ENCODE measurements at regions not wholly inside any gene's neighbourhood (a gene's known extent, or its start where the extent isn't known, plus 50 kb on each side); places are given as distances from the start of the nearest gene placed in this dataset.
A peak's percentile ranks its signal among the peaks of the same experiment; 100 is the strongest.

GRCh38 chr2:217149087-217149660 is 289.3 kb upstream of the TNP1 start:
- TF ChIP-seq CTCF (IDR thresholded peaks at IDR 0.05; ENCODE audit: low read depth, low read length) = no peak
- no peak overlapping the region for H3K4me3 ChIP-seq (ENCODE audit: low read depth, low read length)
- in situ Hi-C loops (cut with HindIII; ENCODE audit: low sequenced_read_pairs) = no loop called here
- DNase-seq (ENCODE audit: low read depth, low spot score) = no peak

- TF ChIP-seq CTCF (IDR thresholded peaks at IDR 0.05; ENCODE audit: low read depth, low read length) = no peak
- in situ Hi-C loops (cut with HindIII; ENCODE audit: low sequenced_read_pairs) = no loop called here
- DNase-seq (ENCODE audit: low read depth, low spot score) = no peak
- no peak overlapping the region for H3K4me3 ChIP-seq (ENCODE audit: low read depth, low read length)
Measured at GRCh38 chr2:217147818-217148217, 288.0 kb upstream of the TNP1 start.

GRCh38 chr2:217146956-217147355 is 287.1 kb upstream of the TNP1 start:
- in situ Hi-C loops (cut with HindIII; ENCODE audit: low sequenced_read_pairs) = no loop called here
- no peak for DNase-seq (ENCODE audit: low read depth, low spot score)
- TF ChIP-seq CTCF (IDR thresholded peaks at IDR 0.05; ENCODE audit: low read depth, low read length) = no peak
- H3K4me3 ChIP-seq (ENCODE audit: low read depth, low read length) = no peak overlapping the region

- no peak overlapping the region for H3K4me3 ChIP-seq (ENCODE audit: low read depth, low read length)
- in situ Hi-C loops (cut with HindIII; ENCODE audit: low sequenced_read_pairs) = no loop called here
- peak; percentile 59 for TF ChIP-seq CTCF (IDR thresholded peaks at IDR 0.05; ENCODE audit: low read depth, low read length)
- DNase-seq (ENCODE audit: low read depth, low spot score) = peak; percentile 21
Measured at GRCh38 chr2:217142649-217143266, 282.9 kb upstream of the TNP1 start.

GRCh38 chr2:217138284-217138683 is 278.4 kb upstream of the TNP1 start:
- in situ Hi-C loops (cut with HindIII; ENCODE audit: low sequenced_read_pairs) = no loop called here
- TF ChIP-seq CTCF (IDR thresholded peaks at IDR 0.05; ENCODE audit: low read depth, low read length) = no peak
- no peak overlapping the region for H3K4me3 ChIP-seq (ENCODE audit: low read depth, low read length)
- DNase-seq (ENCODE audit: low read depth, low spot score) = no peak

GRCh38 chr2:217127744-217128143 is 267.9 kb upstream of the TNP1 start:
- TF ChIP-seq CTCF (IDR thresholded peaks at IDR 0.05; ENCODE audit: low read depth, low read length) = no peak
- DNase-seq (ENCODE audit: low read depth, low spot score) = peak; percentile 50
- in situ Hi-C loops (cut with HindIII; ENCODE audit: low sequenced_read_pairs) = no loop called here
- no peak overlapping the region for H3K4me3 ChIP-seq (ENCODE audit: low read depth, low read length)

All from astrocyte of the spinal cord (primary cell).